ENCODE measurements at regions not wholly inside any gene's neighbourhood (a gene's known extent, or its start where the extent isn't known, plus 50 kb on each side); places are given as distances from the start of the nearest gene placed in this dataset.
A peak's percentile ranks its signal among the peaks of the same experiment; 100 is the strongest.
"Not testable (repeated sequence)": the region's sequence is repeated elsewhere in the genome, so short reads cannot be mapped to it uniquely, and the experiment has no call there.

DNA sequence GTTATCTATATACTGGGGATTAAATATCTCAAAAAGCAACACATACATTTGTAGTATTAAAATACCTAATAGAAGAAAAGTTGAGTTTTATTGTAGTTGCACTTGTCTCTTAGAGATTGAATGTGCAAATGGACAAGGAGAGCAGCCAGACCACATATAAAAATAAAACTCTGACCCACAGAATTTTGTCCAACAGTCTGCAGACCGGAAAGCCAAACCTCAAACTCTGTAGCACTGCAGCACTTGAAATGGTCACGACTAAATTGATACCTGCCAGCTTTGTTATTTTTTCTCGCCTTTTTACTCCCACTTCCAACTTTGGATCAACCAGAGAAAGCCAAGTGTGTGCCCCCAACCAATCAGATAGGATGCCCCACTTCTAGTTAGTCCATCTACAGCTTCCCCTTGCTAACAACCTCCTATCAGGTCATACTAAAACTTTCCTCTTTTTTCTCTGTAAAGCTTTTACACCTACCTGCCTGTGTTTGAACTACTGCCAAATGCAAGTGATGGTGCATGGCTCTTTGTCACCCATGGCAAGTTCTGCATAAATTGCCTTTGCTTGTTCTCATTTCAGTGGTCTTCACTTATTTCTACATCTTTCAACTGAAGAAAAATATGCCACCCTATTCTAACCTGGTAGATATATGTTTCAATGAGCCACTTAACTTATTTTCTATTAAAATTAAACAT lies 1250.7 kb upstream of the SPRY2 start:
- DNase-seq: no peak

DNA sequence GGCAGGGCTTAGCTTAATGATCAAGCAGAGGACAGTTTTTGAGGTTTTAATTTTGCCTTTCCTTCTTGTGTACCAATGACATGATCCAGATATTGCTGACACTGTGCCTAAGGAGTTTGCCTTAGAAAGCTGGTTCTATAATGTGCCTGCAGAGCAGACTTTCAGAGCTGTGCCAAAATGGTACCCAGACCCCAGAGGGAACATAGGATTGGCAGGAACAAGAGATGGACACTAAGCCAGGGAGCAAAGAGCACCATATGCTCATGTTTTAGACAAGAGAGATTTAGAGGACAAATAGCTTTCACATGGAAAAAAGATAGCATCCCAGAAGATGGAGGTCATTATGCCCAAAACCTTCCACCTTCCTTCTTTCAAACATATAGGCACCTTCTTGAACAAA lies 1241.5 kb upstream of the SPRY2 start:
- no peak for DNase-seq

GRCh38 chr13:81577601-81578195 lies 1236.8 kb upstream of the SPRY2 start:
- no peak for DNase-seq

GRCh38 chr13:81568824-81569223 lies 1227.9 kb upstream of the SPRY2 start:
- DNase-seq: no peak

DNA sequence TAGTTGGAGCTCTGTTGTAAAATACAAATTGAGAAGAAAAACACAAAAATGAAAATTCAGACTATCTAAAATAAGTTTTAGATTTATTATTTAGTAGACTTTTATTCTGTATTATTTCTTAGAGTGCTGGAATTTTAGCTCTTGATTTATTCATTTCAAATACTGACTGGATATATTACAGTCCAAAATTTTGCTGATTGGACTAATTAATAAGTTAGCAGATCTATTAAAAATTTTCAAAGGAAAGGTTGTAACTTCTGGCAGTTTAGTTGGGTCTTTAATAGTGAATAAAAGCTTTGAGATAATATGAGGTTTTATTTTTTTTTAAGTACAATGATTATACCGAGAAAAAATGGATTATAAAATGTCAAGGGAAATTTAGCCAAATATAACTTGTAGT lies 1224.9 kb upstream of the SPRY2 start:
- DNase-seq: no peak

- no peak for DNase-seq
Measured at GRCh38 chr13:81563091-81563490, 1222.2 kb upstream of the SPRY2 start.

DNA sequence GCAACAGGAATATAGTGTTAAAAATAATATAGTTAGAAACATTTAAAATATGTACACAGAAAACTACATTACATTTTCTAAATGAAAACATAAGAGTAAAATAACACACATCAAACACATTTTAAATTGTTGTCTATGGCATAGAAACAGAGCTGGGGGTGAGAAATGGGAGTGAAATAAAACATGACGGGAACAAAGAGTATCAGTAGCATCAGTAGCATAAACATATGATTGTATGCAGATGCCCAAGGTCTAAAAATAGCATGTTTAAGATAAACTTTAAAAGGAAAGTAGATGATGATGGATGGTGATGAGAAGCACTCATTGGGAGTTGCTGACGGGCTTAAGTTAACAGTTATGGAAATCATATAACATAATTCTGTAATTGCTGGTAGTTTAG lies 1221.7 kb upstream of the SPRY2 start:
- no peak for DNase-seq

DNA sequence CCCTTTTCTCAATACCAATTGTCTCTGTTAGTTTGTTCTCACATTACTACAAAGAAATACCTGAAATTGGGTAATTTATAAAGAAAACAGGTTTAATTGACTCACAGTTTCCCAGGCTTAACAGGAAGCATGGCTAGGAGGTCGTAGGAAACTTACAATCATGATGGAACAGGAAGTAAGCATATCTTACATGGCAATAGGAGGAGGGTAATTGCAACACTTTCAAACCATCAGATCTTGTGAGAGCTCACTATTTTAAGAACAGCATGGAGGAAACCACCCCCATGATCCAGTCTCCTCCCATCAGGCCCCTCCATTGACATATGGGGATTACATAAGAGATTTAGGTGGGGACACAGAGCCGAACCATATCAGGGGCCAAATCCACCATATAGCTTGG lies 1210.1 kb upstream of the SPRY2 start:
- no peak for DNase-seq

GRCh38 chr13:81546294-81546693 lies 1205.4 kb upstream of the SPRY2 start:
- DNase-seq: not testable (repeated sequence)

GRCh38 chr13:81540777-81541176 lies 1199.9 kb upstream of the SPRY2 start:
- no peak for DNase-seq

DNA sequence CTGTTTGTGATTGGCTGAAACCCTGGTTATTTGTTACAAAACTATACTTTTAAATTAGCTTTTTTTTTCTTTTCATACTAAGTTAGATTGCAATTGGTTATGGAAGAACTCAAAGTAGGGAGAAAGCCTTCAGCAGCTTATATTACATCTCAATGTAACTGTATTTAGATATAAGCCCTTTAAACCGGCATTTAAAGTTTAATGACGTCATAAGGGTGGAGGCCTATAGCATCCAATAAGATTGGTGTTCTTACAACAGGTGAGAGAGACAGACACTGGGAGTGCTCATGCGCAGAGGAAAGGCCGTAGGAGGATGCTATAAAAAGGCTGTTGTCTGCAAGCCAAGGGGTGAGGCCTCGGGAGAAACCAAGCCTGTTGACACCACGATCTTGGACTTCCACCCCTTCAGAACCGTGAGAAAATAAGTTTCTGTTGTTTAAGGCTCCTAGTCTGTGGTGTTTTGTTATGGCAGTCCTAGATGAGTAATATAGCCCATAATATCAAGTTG lies 1198.8 kb upstream of the SPRY2 start:
- no peak for DNase-seq

- DNase-seq: no peak
Measured at GRCh38 chr13:81498969-81499368, 1158.0 kb upstream of the SPRY2 start.

DNA sequence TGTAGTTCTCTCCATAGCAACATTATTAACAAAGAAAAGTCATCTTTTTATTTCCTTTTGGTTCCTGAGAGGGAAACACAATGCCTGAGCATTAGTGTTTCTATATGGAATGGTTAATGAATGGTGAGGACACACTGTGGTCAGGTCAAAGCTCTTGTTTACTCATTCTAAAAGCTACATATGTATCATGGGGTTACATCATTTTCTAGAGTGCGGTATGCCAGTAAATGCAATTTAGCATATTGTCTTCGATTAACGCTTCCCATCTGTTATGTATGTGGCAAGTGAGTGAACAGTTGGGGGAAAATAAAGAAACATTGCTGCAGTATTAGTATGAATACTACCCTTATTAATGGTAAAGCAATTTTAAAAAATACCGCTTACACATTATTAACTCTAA lies 1152.2 kb upstream of the SPRY2 start:
- no peak for DNase-seq

- DNase-seq: no peak
Measured at GRCh38 chr13:81492449-81492848, 1151.5 kb upstream of the SPRY2 start.

DNA sequence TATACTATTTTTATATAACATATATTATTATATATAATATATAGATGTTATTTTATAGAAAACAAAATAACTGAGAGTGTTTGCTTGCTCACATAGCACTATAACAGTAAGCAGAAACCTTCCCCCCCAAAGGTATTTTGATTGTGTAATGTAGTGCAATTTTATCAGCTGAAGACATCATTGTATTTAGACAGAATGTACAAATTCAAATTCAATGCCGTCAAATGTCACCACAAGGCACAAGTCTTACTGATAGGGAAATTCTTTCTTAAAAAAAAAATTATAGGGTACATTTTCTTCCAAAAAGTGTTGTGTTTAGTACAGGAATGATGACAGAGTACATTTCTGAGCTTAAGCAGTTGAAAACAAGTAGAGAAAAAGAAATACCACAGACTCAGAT lies 1147.1 kb upstream of the SPRY2 start:
- no peak for DNase-seq

DNA sequence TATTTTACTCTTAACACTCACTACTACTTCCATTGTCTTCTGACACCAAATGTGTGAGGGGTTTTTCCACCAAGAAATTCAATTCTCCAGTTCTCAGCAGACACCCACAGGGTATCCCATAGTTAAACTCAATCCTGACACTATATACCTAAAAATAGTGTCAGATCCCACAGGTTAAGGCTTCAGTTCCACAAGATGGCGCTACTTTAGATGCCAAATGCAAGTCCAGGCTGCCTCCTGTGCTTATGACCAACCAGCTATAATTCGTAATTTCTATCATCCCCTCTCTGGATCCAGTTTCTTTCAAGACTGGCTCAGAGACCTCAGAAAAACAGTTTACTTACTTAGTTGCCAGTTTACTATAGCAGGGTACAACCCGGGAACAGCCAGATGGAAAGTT lies 1146.2 kb upstream of the SPRY2 start:
- peak in 1 of 56 donors; percentile 2 for DNase-seq

DNA sequence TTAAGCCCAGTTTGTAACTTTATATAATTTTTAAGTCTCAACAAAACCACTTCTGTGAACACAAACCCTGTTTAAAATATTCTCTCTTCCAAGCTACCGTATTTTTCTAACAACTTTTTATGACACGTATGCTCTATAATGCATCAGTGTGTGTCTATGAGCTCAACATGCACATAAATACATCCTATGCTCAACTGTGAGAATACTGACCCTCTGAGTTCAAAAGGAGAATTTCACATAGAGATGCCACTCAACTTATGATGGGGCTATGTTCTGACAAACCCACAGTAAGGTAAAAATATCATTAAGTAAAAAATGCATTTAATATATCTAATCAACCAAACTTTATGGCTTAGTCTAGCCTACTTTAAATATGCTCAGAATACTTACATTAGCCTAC lies 1139.7 kb upstream of the SPRY2 start:
- DNase-seq: no peak

GRCh38 chr13:81473366-81473899 lies 1132.5 kb upstream of the SPRY2 start:
- no peak for DNase-seq

- no peak for DNase-seq
Measured at GRCh38 chr13:81458170-81458569, 1117.2 kb upstream of the SPRY2 start.

GRCh38 chr13:81446441-81446840 lies 1105.5 kb upstream of the SPRY2 start:
- DNase-seq: no peak

GRCh38 chr13:81442904-81443303 lies 1102.0 kb upstream of the SPRY2 start:
- no peak for DNase-seq

DNA sequence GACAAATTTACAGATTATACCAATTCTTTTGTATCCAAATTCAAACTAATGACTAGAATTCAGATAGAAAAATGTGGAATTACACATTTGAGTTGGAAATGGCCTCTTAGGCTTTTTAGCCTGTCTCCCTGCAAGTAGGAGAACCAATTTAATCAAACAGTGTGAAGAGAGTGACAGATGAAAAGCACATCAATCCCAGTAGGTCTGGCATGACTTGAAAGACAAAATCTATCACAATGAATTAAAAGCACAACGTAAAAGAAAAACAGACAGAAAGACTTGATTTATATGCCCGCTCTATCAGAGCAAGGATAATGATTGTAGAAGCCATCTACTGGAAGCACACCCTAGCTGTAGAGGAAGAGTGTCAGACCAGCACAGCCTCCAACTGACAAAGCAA lies 1084.4 kb upstream of the SPRY2 start:
- DNase-seq: no peak

- DNase-seq: no peak
Measured at GRCh38 chr13:81409284-81409683, 1068.4 kb upstream of the SPRY2 start.

Measured in nucleus accumbens (tissue), 56 donors.